ENCODE measurements at regions not wholly inside any gene's neighbourhood (a gene's known extent, or its start where the extent isn't known, plus 50 kb on each side); places are given as distances from the start of the nearest gene placed in this dataset.

DNA sequence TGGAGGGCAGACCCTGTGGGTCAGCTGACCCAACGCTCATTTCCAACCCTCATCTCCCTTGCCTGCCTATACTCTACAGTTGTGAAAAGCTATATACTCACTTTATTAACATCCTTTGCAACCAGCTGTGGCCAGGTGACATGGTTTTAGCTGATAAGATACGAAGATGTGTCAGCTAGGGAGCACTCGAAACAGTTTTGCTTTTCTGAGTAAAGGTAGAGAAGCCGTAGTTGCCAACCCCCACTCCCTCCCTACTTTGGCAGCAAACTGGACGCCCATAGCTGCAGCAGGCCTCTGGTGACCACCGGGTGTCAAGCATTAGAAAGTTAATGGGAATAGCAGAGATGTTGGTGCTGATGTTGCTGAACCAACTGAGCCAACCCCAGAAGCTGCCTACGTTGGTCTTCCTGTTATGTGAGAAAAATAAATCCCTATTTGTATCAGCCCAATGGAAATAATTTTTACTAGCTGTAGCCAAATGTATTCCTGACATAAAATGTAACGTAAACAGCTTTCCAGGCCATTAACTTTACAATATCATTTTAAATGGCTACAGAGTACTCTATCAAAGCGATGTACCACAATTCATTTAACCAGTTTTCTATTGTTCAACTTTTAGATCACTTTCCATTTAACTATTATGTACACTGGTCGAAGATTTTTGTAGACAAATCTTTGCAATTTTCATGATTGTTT, 98.5 kb upstream of the TMCC3 start:
- DNase-seq = no peak

DNA sequence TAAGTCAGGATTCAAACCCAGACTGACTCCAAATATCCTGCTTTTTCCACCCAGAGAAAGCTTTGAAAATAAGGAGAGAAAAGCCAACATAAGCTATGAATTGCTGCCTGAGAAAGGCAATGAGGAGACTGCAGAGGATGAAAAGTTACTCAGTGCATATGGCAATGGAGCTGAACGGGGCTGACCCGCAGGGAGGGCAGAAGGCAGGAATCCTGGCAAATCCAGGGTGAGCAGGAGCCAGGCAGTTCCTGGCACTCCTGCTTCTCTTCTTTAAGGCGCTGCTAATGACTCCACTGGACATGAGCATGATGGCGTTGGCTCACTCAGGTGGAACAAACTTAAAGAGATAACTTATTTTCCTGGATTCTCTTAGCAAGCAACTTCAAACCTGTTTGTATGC, 95.2 kb upstream of the TMCC3 start:
- no peak for DNase-seq

DNA sequence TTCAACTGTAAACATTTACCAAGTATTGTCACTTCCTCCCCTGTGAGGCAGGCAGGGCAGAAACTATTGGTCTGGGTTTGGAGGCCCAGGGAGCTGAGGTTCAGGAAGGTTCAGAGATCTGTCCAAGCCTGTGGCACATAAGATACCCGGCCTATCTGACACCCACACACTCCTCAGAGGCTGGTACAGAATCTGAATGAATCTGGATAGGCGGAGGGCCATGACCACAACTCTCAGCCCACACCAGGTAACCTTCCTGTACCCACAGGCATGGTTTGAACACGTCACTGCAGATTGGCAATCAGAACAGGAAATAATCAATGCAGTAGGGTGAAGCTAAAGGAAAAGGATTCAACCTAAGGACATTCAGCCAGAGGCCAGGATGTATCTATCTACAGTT, 92.8 kb upstream of the TMCC3 start:
- no peak for DNase-seq

DNA sequence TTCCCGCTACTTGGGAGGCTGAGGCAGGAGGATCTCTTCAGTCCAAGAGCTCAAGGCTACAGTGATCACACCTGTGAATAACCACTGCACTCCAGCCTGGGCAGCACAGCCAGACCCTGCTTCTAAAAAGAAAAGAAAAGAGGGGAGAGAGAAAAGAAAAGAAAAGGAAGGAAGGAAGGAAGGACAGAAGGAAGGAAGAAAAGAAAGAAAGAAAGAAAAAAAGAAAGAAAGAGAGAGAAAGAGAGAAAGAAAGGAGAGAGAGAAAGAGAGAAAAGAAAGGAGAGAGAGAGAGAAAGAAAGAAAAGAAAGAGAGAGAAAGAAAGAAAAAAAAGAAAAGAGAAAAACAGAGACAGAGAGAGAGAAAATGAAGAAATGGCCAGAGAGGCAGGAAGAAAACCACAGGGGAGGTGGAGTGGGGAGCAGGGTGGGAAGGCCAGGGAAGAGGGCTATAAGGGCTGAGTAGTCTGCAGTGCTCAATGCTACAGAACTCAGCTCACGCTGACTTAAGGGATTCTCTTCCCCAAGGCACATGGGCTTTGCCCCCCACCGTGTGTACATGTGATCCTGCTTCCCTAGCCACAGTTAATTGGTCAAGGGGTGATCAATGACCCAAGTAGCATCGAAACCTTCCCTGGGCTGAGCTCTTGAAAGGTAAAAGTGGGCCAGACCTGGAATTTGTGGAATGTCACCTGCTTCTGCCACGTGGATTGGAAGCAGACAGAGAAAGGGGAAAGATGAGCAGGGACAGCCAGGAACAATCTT, 90.4 kb upstream of the TMCC3 start:
- no peak for DNase-seq

DNA sequence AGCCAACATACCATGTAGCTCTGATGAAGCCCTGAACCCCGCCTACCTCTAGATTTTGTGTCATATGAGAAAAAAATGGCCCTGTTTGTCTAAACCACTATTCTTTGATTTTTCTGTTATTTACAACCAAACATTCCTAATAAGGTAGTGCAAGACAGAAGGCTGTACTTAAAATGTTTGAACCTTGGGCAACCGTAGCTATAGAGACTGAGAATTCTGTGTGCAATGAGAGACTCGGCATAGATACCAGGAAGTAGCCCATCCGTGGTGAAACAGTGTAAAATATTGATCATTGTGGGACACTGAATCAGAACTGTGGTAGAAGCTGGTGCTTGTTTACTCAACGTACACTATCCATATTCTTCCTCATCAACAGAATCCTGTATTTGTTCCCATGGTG, 86.5 kb upstream of the TMCC3 start:
- no peak for DNase-seq

DNA sequence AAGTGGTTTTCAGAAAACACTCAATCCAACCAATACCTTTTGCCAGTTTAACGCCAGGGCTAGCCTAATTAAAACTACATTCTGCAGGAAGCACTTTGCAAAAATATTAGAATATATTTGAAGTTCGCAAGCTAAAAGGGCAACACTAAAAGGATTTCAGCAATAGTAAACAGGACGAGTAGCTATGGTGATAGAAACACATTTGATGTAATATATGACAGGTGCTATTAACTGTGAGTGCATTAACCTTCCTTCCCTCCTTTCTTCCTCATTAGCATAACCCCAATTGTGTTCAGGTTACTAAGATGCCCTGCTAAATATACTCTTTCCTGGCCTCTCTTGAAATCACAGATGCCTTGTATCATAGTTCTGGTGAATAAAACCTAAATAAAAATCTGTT, 85.6 kb upstream of the TMCC3 start:
- DNase-seq = no peak

DNA sequence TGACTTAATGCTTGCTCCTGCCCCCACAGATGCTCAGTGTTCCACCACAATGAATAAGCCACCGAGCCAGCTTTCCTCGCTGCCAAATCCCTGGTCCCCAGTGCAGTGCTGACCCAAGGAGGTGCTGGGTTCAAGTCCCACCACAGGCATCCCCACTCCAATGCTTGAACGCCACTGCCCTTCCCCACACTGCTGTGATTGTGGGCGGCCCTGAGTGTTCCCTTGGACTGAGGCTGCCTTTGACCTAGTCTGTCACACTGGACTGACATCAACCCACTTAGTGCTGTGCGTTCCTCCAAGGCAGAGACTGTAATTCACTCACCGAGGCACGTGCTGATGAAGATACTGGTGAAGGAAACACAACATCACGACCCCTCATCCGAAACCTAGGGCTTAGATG, 83.4 kb upstream of the TMCC3 start:
- DNase-seq = no peak

DNA sequence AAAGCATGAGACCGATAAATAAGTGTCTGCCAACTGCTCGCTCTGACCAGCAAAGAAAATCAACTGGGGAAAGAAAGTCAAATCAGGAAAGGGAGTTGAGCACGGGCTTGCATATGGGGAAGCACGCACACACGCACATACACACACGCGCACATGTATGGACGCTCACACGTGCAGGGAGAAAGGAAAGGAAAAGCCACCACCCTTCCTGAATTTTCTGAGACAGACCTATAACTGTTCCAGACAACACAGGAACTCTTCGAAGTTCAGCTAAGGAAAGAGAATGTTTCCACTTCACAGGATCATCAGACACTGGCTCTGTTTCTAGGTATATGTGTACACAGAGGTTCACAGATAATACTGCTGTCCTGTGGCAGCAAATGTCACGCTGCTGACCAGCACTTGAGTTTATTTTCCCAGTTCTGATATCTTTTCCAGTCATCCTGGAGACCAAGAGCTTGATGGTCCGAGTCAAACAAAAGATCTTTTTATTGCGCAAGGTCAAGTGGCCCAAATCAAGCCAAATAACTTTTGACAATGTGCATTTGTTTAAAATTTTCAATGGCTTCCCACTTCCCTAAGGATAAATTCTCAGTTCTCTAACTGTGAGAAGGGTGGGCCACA, 82.1 kb upstream of the TMCC3 start:
- DNase-seq = no peak

DNA sequence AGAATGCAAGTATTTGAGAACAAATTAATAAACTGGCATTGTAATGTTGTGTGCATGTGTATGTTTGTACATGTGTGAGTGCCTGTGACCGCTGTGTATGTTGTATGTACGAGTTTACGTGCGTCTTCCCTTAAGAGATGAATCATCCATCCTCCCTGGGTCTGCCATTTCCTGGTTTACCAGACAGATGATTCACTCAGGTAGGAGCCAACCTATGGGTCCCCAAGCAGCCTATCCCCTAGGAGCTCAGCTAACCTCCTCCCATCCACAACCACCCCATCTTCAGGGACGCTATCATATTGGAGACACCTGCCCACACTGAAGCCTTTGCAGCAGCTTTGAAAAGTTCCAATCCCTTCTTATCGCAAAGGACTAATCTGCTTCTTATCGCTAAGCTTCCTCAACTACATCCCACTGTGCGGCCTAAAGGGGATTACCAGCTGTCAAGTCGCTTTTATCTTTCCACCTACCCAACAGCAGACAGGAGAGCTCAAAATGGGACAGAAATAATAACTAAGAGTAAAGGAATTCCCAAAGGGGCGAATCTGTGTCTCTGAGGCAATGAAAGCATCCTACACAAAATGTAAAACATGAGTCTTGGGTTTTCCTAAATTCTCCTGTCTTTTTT, 81.5 kb upstream of the TMCC3 start:
- DNase-seq = no peak

DNA sequence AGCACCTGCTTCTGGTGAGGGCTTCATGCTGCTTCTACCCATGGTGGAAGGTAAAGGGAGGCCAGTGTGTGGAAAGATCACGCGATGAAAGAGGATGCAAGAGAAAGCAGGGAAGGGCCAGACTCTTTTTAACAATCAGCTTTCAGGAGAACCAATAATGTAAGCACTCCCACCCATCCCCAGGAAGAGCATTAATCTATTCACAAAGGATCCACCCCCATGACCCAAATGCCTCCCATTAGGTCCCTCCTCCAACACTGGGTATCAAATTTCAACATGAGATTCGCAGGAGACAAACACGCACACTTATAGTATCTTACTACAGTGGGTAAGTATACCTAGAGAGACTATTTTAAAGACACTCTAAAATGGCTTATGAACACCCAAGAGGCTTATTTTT, 80.5 kb upstream of the TMCC3 start:
- no peak for DNase-seq

DNA sequence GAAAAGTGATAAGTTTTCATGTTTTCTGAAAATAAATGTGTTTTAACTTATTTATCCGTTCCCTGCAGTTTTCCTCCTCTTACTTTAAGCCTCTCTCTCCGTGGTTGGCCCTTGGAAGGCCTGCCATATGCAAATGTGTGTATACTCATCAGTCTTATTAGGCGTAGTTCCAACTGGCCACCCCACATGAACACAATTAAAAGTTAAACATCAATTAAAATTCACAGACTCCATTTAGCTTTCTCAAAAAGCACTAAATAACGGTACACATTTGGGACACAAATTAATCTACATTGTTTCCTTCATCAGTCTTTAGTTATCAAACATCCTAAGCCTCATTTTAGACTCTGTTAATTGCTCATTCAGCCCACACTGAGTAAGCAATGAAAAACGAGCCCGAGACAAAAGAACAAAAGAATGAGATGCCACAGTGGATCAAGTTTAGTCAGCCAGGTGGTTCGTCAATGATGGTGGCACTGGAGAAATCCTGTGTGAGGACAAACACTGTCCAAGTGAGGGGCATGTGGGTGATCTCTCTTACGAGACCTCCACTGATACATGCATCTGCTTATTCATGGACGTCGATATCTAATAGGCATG, 76.0 kb upstream of the TMCC3 start:
- no peak for DNase-seq

DNA sequence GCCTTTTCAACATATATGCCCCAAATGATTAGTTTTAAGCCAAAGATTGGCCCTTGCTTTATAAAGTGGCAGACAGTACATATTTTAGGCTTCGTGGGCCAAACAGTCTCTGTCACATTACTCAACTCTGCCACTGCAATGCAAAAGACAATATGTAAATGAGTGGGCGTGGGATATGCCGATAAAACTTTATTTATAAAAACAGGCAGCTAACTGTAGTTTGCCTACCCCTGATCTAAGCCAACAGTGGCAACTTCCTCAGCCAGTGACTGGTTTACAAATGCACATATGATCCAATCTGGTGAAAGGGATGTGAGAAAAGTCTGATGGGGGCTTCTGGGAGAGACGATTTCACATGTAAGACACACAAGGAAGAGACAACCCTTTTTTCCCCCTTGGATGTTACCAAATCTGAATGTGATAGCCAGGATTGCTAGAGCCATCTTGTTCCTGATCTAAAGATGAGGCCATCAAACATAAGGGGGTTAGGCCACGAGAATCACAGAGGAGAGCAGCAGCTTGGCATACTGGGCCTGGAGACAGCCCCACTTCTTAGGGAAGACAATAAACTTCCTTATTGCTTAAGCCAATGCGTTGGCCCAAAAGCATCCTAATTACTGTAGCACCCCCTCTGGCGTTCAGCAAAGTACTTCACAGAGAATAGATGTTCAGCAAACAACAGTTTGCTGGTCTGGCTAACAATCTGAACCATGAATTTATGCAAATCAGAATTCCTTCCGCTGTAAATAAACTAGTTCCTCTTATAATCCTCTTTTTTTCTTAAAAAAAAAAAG, 75.2 kb upstream of the TMCC3 start:
- DNase-seq = no peak

DNA sequence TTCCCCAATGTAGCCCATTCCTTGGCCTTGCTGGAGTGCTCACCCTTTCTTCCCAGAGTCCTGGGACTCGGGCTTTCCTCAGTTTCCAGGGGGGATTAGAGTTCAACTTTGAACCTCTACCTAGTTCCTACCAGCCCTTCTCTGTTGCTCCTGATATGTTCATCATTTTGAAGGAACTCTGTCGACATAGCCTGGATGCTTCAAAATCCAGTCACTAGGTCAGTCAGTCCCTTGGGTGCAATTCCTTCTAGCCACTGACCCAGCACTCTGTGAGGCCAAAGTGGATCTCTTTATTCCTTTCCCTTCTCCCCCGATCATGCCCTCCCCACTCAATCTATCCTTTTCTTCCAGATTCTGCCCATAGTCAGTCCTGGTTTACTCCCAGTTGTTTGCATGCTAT, 72.3 kb upstream of the TMCC3 start:
- DNase-seq = no peak

DNA sequence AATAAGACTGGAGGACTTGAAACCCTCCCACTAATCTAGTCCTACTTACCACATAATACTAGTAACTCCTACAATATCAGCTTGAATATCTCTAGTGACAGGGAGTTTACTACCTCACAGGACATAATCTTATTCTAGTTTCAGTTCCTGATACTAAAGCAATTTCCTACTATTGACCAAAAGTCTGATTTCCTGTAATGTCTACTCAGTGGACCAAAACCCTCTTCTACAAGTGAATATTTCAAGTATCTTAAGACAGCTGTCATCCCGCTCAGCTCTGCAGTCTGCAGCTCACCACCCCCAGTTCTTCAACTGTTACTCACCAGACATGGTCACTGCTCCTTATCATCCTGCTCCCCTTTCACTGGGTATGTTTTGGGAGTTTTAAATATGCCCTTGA, 70.8 kb upstream of the TMCC3 start:
- DNase-seq = no peak

DNA sequence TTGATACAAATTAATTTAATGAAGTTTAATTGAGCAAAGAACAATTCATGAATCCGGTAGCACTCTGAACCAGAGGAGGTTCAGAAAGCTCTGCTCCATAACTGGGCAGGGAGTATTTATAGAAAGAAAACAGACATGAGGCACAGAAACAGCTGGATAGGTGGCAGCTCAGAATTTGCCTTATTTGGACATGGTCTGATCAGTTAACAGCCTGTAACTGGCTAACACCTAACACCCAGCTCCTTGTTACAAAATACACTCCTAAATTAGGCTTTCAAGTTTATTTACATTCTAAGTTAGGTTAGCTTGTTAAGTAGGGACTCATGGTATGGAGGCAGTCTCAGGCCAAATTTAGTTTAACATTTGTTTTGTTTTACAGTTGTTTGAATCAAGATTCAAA, 67.8 kb upstream of the TMCC3 start:
- no peak for DNase-seq

DNA sequence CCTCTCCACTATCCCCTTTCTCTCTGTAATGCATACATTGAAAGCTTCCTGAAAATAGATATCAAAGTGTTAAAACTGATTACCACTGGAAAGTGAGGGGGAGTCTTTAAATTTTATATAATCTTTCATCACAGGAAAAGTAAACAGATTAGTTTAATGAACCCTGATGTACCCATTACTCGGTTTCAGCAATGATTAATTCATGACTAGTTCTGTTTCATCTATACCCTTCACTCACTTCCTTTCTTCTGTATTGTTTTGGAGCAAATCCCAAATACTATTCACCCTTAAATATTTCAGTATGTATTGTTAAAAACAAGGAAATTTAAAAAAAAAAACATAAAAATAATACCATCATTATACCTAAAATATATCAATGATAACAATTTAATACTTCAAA, 67.3 kb upstream of the TMCC3 start:
- no peak for DNase-seq

DNA sequence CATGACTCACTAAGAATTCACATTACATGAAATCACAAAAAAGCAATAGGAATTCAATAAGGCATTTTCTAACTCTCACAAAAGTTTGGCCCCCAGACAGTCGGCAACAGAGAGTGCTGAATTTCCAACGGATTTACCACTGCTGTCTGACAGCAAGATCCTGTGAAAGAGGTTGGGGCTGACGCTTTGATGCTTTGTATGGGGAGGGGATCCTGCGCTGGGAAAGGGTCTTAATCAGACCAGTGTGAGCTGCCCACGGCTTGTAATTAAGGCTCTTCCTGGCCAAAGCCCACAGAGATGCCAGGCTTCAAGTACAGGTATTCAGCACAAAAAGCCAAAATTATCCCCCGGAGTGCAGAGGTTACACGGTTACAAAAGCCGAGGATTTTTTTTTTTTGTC, 66.8 kb upstream of the TMCC3 start:
- DNase-seq = no peak

DNA sequence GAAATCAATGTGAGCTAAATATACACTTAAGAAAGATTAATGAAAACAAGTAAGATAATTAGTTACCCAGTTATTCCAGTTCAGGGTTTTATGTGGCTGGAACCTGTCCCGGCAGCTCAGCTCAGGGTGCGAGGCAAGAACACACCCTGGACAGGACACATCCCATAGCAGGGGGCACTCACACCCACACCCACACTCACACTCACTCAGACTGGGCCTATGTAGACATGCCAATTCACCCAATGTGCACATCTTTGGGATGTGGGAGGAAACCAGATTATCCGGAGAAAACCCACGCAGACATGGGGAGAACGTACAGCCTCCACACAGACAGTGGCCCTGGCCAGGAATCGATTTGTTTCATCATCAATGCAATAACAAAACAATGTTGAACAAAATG, 66.0 kb upstream of the TMCC3 start:
- DNase-seq = no peak

DNA sequence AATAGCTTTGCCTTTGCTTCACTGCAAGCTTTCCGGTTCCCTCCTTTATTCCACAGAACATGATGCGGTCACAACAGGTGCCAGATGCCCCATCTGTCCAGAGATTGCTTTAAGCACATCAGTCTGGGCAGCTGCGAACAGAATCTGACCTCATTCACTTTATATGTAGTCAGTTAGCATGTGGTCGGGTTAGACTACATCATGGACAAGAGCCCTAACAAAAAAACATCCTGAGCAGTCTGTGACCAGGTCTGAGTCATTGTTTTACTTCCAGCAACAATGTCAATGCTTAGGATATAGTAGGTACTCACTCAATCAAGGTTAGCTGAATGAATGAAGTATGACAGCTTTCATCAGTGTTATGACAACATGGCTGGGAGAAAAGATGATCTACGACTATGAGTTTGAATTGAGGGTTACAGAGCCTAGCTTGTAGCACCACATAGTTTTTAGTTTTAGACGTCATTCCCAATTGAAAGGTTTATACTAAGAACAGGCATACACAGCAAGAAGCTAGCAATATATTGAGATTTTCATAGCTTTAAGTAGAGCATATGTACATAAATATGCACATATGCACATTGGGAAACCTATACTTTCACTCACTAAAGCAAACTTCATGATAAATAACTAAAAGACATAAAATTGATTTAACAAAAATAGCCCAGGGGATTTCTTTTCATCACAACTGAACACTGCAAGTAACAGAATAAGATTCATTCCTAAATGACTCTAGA, 64.2 kb upstream of the TMCC3 start:
- DNase-seq = no peak

DNA sequence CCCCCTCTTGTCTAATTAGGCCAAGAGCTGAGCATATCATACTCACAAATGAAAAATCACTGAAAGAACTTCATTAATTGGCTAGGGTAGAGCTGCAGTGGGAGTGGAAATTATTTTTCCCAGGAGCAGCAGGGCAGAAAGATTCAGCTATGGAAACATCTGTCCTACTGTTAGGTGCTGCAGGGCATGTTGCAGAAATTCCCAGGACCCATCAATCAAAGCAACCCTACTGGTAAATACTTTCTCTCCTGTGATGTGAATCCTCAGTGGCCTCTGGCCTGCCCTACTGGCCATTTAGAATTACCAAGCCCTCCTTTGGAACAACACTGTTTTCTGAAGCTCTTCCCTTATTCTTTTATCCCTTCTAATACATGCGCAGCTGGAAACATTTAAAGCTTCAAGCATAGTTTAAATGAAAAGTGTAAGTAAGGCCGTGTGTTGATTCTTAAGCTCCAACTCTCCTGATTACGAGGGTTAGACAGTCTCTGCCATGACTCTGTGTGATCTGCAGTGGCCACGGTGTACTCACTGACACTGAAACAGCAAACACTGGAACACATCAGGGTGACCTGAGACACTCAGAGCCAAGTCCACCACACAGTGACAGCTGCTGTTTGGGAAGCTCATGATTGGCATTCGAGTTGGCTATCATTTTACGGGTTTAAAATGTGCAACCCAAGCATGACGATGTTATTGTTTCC, 62.6 kb upstream of the TMCC3 start:
- no peak for DNase-seq

DNA sequence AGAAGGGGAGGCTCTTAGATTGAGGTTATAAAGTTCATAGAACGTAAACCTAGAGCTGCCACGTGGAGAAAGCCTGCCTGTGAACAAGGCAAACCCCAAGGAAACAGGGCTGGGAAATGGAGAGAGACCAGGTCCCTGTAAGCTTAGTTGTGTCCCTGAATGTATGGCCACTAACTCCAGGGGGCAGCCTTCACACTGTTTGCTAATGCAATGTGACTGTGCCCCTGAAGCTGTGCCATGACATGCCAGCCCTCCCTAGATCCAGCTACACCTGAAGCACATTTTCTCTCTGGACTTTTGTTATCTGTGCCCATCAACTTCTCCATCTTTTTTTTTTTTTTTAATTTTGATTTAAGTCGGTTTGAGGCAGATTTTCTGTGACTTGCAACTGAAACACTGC, 60.6 kb upstream of the TMCC3 start:
- peak; percentile 41 for DNase-seq
